ENCODE measurements at regions not wholly inside any gene's neighbourhood (a gene's known extent, or its start where the extent isn't known, plus 50 kb on each side); places are given as distances from the start of the nearest gene placed in this dataset.

- TF ChIP-seq GABPA (IDR thresholded peaks at IDR 0.05; ENCODE audit: low read depth): no peak
- no peak for TF ChIP-seq CTCF (IDR thresholded peaks at IDR 0.05; ENCODE audit: insufficient read depth, low read length)
- no peak for TF ChIP-seq REST (IDR thresholded peaks at IDR 0.05; ENCODE audit: insufficient replicate concordance, low read depth)
- no peak for TF ChIP-seq POLR2AphosphoS5 (IDR thresholded peaks at IDR 0.05; ENCODE audit: low read depth)
Measured at GRCh38 chr4:115790812-115791211, 677.4 kb upstream of the NDST4 start.

All from HL-60 (cell line).